Activated T-cell treated with anti-CD3 and anti-CD28 coated beads, Interleukin-2, amount 50 U/mL, for 24 hours (primary cell): ENCODE measurements at regions not wholly inside any gene's neighbourhood (a gene's known extent, or its start where the extent isn't known, plus 50 kb on each side); places are given as distances from the start of the nearest gene placed in this dataset.

Source experiments
- DNase-seq: peaks from one replicate; pipeline ENCODE4 v3.0.0-alpha.2; 2020
- H3K27ac Mint-ChIP-seq: 2 replicates; pipeline ENCODE4 v1.8.0; 2020; ENCODE audit warnings: mild to moderate bottlenecking, mixed read lengths
- H3K27me3 Mint-ChIP-seq: 2 replicates; pipeline ENCODE4 v1.8.0; 2020; ENCODE audit warnings: mixed read lengths
- H3K36me3 Mint-ChIP-seq: 2 replicates; pipeline ENCODE4 v1.8.0; 2020; ENCODE audit warnings: low read depth, mixed read lengths
- H3K4me1 Mint-ChIP-seq: 2 replicates; pipeline ENCODE4 v1.8.0; 2020; ENCODE audit warnings: low read depth, mixed read lengths
- H3K4me3 Mint-ChIP-seq: 2 replicates; pipeline ENCODE4 v1.8.0; 2020; ENCODE audit warnings: mild to moderate bottlenecking, moderate library complexity, mixed read lengths
- H3K9me3 Mint-ChIP-seq: 2 replicates; pipeline ENCODE4 v1.8.0; 2020; ENCODE audit warnings: mixed read lengths

DNA sequence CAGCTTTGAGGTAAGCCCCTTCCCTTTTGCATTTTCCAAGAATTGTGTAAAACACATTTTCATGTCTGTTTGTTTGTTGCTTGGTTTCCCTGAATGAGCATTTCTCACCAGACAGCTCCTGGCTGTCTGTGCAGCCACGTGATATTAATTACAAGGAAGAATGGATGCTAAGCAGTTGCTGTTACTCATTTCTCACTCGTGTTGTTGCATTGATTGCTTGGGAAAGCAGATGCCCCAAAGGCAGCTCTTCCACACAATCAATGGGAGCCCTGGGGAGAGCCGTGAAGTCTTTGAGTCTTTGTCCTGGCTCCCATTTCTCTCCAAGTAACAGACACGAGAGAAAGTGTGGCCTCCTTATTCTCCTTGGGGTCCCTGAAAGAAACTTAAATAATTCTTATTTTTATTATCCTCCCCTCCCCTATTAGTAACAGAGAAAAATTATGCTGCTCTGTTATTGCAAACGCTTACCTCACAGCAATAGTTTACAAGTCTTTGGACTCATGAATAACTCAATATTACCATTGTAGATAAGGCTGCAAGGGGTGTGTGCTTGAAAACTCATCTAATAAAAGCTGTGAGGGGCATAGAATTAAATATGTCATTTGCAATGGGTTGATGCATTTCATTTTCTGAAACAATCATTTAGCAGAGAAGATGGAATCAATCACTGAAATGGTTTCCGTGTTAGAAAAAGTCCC is 127.7 kb upstream of the CAMK1G start:
- Mint-ChIP-seq H3K9me3 (no peaks in the 10 kb centered on the region), H3K4me1 (no peaks in the 10 kb centered on the region), H3K36me3 (no peaks in the 10 kb centered on the region), H3K4me3 (no peak overlapping the region), H3K27ac (no peak overlapping the region), H3K27me3 (peaks cover 27% of the 10 kb centered on the region)
- DNase-seq = no peak

- Mint-ChIP-seq H3K36me3 (no peaks in the 10 kb centered on the region), H3K27ac (no peak overlapping the region), H3K4me3 (no peak overlapping the region), H3K9me3 (peaks cover 3% of the 10 kb centered on the region), H3K27me3 (peaks cover 32% of the 10 kb centered on the region), H3K4me1 (no peaks in the 10 kb centered on the region)
- no peak for DNase-seq
These were observed 126.6 kb upstream of the CAMK1G start for GRCh38 chr1:209456878-209457277.

GRCh38 chr1:209457401-209458125 is 126.0 kb upstream of the CAMK1G start:
- DNase-seq = no peak
- no peaks in the 10 kb centered on the region for H3K36me3 Mint-ChIP-seq
- no peak overlapping the region for H3K27ac Mint-ChIP-seq
- peaks cover 32% of the 10 kb centered on the region for H3K27me3 Mint-ChIP-seq
- H3K4me3 Mint-ChIP-seq = no peak overlapping the region
- H3K4me1 Mint-ChIP-seq = no peaks in the 10 kb centered on the region
- H3K9me3 Mint-ChIP-seq = peaks cover 3% of the 10 kb centered on the region

DNA sequence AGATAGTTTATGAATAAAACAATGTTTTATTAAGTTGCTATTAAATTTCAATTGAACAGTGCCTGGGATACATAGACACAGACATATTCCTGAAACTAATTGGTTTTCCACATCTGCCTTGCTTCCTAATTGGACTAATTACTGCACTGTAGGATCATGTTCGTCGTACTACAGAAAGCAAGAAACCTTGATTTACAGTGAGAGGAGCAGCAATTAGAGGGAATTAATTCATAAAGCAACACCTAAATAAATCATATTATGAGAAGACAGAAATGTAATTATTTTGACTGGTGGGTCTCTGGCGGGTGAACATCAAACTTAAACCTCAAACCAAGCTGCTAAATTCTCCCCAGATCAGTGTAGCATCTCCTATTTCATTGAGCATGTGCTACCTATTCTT is 124.6 kb upstream of the CAMK1G start:
- Mint-ChIP-seq H3K4me3 (no peak overlapping the region), H3K27ac (no peak overlapping the region), H3K36me3 (no peaks in the 10 kb centered on the region), H3K9me3 (peaks cover 3% of the 10 kb centered on the region), H3K27me3 (peaks cover 26% of the 10 kb centered on the region), H3K4me1 (no peaks in the 10 kb centered on the region)
- no peak for DNase-seq

- Mint-ChIP-seq H3K36me3 (no peaks in the 10 kb centered on the region), H3K4me3 (no peak overlapping the region), H3K27me3 (peaks cover 31% of the 10 kb centered on the region), H3K27ac (no peak overlapping the region), H3K9me3 (peaks cover 3% of the 10 kb centered on the region), H3K4me1 (no peaks in the 10 kb centered on the region)
- DNase-seq = no peak
These were observed 122.3 kb upstream of the CAMK1G start for GRCh38 chr1:209461168-209461567.

DNA sequence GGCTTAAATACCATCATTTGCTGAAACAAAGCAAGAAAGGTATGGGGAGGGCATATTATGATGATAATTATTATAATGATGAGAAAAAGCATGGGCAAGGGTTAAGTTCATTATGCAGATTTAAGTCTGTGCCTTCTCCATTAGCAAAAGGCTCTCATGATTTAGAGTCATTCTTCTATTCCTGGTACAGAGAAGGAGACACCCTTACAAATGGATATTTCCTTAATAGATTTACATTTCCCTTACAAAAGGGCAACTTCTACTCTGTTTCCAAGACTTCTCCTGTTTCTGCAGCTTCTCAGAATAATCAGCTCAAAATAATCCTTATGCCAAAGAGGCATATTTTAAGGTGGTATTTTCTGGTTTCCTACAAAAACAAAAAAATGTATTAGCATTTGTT is 121.1 kb upstream of the CAMK1G start:
- DNase-seq = no peak
- no peak overlapping the region for H3K27ac Mint-ChIP-seq
- H3K36me3 Mint-ChIP-seq = no peaks in the 10 kb centered on the region
- H3K4me1 Mint-ChIP-seq = no peaks in the 10 kb centered on the region
- peaks cover 3% of the 10 kb centered on the region for H3K9me3 Mint-ChIP-seq
- H3K27me3 Mint-ChIP-seq = peaks cover 25% of the 10 kb centered on the region
- no peak overlapping the region for H3K4me3 Mint-ChIP-seq

GRCh38 chr1:209463441-209463840 is 120.1 kb upstream of the CAMK1G start:
- Mint-ChIP-seq H3K9me3 (peaks cover 3% of the 10 kb centered on the region), H3K27me3 (peaks cover 21% of the 10 kb centered on the region)

GRCh38 chr1:209473025-209473424 is 110.5 kb upstream of the CAMK1G start:
- peaks cover 13% of the 10 kb centered on the region for H3K9me3 Mint-ChIP-seq
- peaks cover 4% of the 10 kb centered on the region for H3K27me3 Mint-ChIP-seq
- no peaks in the 10 kb centered on the region for H3K36me3 Mint-ChIP-seq
- no peak overlapping the region for H3K4me3 Mint-ChIP-seq
- DNase-seq = no peak
- H3K27ac Mint-ChIP-seq = no peak overlapping the region
- no peaks in the 10 kb centered on the region for H3K4me1 Mint-ChIP-seq

More at GRCh38 chr1:209463441-209463840, 120.1 kb upstream of the CAMK1G start:
- H3K36me3 Mint-ChIP-seq = no peaks in the 10 kb centered on the region
- H3K4me3 Mint-ChIP-seq = no peak overlapping the region
- H3K27ac Mint-ChIP-seq = no peak overlapping the region
- no peak for DNase-seq
- no peaks in the 10 kb centered on the region for H3K4me1 Mint-ChIP-seq

DNA sequence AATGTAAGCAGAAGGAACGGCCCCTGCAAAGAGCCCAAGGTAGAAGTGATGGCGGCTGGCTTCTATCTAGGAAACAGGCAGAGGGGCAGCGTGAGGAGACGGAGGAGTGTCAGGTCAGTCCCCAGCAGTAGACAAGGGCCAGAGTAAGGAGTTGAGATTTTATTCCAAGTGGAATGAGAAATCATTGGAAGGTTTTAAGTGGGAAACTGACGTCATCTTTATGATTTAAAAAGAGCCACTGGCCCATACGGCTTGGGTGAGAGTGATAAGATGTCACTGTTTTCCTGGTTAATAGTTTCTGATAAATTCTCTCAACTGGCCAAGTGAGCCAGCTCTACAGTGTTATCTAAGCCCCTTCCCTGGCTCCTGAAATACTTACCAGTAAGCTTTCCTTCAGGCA is 103.2 kb upstream of the CAMK1G start:
- no peak overlapping the region for H3K4me3 Mint-ChIP-seq
- no peaks in the 10 kb centered on the region for H3K4me1 Mint-ChIP-seq
- H3K27me3 Mint-ChIP-seq = peaks cover 5% of the 10 kb centered on the region
- no peak overlapping the region for H3K27ac Mint-ChIP-seq
- DNase-seq = no peak
- H3K36me3 Mint-ChIP-seq = no peaks in the 10 kb centered on the region
- no peaks in the 10 kb centered on the region for H3K9me3 Mint-ChIP-seq

DNA sequence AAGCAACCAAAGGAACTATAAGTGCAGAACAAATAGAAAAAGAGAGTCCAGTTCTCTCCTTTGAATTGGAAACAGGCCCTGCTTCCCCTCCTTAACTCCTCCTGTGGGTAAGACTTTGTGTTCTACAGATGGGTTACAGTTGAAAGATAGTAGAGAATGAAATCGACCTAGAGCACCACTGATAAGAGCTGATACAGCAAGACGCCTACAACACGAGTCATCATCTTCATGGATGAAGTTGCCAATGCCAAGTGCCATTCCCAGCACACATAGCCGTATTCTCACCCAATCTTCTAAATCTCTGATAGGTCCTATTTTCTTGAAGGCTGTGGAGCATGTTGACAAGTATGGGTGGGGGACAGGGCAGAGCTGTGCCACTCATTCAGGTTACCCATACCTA is 99.8 kb upstream of the CAMK1G start:
- Mint-ChIP-seq H3K27ac (no peak overlapping the region), H3K4me1 (no peaks in the 10 kb centered on the region), H3K36me3 (no peaks in the 10 kb centered on the region), H3K4me3 (no peak overlapping the region), H3K9me3 (no peaks in the 10 kb centered on the region), H3K27me3 (peaks cover 3% of the 10 kb centered on the region)
- no peak for DNase-seq

DNA sequence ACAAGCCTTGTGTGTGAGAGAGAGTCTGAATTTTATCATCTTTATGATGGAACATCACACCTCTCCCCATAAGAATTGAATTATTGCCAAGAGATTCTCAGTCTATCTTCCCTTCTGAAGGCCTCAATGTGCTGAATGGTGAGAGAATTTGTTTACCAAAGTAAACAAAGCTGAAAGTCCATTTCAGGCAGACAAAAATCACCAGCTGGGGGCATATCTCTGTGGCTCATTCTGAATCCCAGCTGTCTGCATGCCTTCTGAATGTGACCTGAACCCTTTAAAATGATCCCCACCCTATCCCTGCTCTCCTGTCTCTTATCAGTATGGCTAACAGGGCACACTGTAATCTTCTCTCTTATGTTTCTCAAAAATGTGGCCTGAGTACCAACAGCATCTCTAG is 99.1 kb upstream of the CAMK1G start:
- H3K27me3 Mint-ChIP-seq = peaks cover 3% of the 10 kb centered on the region
- DNase-seq = no peak
- no peaks in the 10 kb centered on the region for H3K36me3 Mint-ChIP-seq
- no peak overlapping the region for H3K27ac Mint-ChIP-seq
- H3K4me3 Mint-ChIP-seq = no peak overlapping the region
- H3K4me1 Mint-ChIP-seq = no peaks in the 10 kb centered on the region
- no peaks in the 10 kb centered on the region for H3K9me3 Mint-ChIP-seq

GRCh38 chr1:209485167-209485566 is 98.3 kb upstream of the CAMK1G start:
- no peak overlapping the region for H3K27ac Mint-ChIP-seq
- H3K27me3 Mint-ChIP-seq = peaks cover under 1% of the 10 kb centered on the region
- H3K36me3 Mint-ChIP-seq = no peaks in the 10 kb centered on the region
- H3K4me1 Mint-ChIP-seq = no peaks in the 10 kb centered on the region
- no peaks in the 10 kb centered on the region for H3K9me3 Mint-ChIP-seq
- H3K4me3 Mint-ChIP-seq = no peak overlapping the region
- DNase-seq = no peak

GRCh38 chr1:209485751-209486150 is 97.8 kb upstream of the CAMK1G start:
- H3K4me1 Mint-ChIP-seq = no peaks in the 10 kb centered on the region

GRCh38 chr1:209486861-209487593 is 96.5 kb upstream of the CAMK1G start:
- Mint-ChIP-seq H3K36me3 (no peaks in the 10 kb centered on the region), H3K27ac (no peak overlapping the region), H3K27me3 (peaks cover 7% of the 10 kb centered on the region), H3K4me1 (no peaks in the 10 kb centered on the region), H3K9me3 (no peaks in the 10 kb centered on the region), H3K4me3 (no peak overlapping the region)
- no peak for DNase-seq

More at GRCh38 chr1:209485751-209486150, 97.8 kb upstream of the CAMK1G start:
- no peaks in the 10 kb centered on the region for H3K36me3 Mint-ChIP-seq
- no peak overlapping the region for H3K4me3 Mint-ChIP-seq
- H3K27me3 Mint-ChIP-seq = peaks cover 2% of the 10 kb centered on the region
- no peak for DNase-seq
- no peak overlapping the region for H3K27ac Mint-ChIP-seq
- no peaks in the 10 kb centered on the region for H3K9me3 Mint-ChIP-seq

GRCh38 chr1:209490013-209490412 is 93.5 kb upstream of the CAMK1G start:
- DNase-seq = no peak
- no peak overlapping the region for H3K27ac Mint-ChIP-seq
- H3K4me1 Mint-ChIP-seq = no peaks in the 10 kb centered on the region
- H3K27me3 Mint-ChIP-seq = peaks cover 7% of the 10 kb centered on the region
- no peaks in the 10 kb centered on the region for H3K36me3 Mint-ChIP-seq
- H3K9me3 Mint-ChIP-seq = peaks cover 6% of the 10 kb centered on the region
- no peak overlapping the region for H3K4me3 Mint-ChIP-seq
